Tongue (tissue), 1 donor: ENCODE measurements at regions not wholly inside any gene's neighbourhood (a gene's known extent, or its start where the extent isn't known, plus 50 kb on each side); places are given as distances from the start of the nearest gene placed in this dataset.
A peak's percentile ranks its signal among the peaks of the same experiment; 100 is the strongest.
"Not testable (repeated sequence)": the region's sequence is repeated elsewhere in the genome, so short reads cannot be mapped to it uniquely, and the experiment has no call there.

Experiments
- DNase-seq: peaks from one replicate; pipeline ENCODE4 v3.0.0-alpha.2; 2015

DNA sequence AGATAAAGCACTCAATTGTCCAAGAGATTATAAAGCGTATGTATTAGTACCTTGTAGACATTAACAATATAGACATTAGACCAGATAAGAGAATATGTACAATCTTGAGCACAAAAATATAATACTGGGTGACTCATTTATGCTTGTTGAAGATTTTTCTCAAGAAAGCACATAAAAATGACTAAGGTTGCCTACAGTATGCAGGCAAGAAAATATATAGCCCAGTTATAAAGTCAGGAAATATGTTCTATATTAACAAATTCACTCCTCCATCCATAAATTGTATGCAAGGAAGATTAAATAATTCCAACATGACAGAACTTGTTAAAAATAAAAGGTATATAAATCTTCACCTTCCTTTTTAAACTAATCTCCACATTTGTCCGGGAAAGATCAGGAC, 356.4 kb upstream of the SLC39A10 start:
- DNase-seq = no peak

DNA sequence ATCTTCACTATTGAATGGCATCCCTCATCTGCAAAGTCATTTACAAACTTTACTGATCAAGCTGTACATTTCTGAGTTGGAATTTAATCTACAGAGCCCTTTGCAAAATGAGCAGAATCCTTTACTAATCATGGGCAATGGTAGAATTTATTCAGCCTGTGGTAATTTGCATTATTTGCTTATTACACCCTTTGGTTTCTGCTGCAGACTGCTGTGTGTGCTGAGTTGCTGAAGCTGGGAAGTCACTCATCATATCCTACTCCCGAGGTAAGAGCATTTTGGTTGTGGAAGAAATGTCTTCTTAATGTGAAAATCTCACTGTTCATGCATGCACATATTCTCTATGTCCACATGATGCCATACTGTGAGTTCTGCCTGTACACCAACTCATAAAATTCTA, 357.4 kb upstream of the SLC39A10 start:
- no peak for DNase-seq

- DNase-seq = no peak
These were observed 360.5 kb upstream of the SLC39A10 start for GRCh38 chr2:195296490-195296889.

DNA sequence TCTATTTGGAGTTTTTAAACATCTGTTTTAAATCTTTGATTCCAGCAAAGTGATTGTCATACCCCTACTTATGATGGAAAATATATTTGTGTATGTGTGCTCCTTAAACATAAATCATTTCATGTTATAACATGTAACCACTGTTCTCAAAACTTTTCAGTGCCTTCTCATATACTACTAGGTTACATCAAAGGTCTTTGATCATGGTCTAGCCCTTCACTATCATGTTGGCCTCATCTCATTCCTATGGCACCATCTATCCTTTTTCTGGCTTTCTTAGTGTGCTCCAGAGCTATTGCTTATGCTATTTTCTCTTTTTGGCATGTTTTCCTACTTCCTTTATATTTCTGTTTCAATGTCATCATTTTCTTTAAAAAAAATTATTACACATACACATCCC, 367.9 kb upstream of the SLC39A10 start:
- DNase-seq = no peak

- no peak for DNase-seq
These were observed 377.1 kb upstream of the SLC39A10 start for GRCh38 chr2:195279840-195280427.

DNA sequence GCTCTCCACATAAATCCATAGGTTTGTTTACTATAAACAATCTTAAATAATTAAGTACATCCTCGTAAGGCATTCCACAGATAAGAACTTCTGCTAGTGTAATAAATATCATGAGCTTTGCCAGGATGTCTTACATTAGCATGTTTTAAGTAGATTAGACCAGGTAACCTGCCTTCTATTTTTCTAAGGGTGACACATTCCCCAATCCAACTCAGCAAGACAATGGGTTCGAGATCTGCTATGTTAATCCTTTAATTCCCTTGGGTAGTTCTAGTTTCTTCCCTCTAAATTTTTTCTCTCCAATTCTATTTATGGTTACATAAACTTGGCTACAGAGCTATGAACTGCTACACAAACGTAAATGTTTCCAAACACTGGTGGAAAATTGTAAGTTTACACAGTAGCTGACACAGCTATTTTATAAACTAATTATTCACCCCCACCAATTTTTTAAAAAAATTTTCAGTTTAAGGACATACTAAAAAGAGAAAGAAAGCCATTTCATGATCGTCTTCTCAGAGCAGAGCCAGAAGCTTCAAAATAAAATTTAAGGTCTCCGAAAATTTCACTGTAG, 386.5 kb upstream of the SLC39A10 start:
- peak; percentile 6 for DNase-seq

DNA sequence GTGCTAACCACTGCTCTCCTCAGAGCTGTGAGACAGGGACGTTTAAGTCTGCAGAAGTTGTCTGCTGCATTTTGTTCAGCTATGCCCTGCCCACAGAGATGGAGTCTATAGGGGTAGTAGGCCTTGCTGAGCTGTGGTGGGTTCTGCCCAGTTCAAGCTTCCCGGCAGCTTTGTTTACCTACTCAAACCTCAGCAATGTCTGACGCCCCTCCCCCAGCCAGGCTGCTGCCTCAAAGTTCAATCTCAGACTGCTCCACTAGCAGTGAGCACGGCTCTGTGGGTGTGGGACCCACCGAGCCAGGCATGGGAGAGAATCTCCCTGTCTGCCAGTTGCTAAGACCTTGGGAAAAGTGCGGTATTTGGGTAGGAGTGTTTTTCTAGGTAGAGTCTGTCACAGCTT, 387.8 kb upstream of the SLC39A10 start:
- no peak for DNase-seq

- DNase-seq = no peak
These were observed 399.0 kb upstream of the SLC39A10 start for GRCh38 chr2:195257979-195258378.

GRCh38 chr2:195252018-195252417, 405.0 kb upstream of the SLC39A10 start:
- no peak for DNase-seq

DNA sequence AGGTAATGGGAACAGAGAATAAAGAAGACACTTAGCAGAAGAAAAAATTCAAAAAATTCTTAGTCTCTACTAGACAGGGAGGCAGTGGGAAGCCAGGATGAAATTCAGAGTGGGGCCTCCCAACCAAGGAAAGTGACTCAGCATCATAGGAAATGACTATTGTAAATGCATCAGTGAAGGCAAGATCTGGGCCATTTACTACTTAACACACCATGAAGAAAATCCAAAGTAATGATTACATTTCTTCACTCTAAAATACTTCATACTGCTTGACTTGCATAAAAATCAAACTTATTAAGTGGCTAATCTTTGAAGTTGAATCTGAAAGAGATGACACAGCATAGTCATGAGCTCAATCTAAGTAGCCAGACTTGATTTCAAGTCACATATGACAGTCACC, 405.8 kb upstream of the SLC39A10 start:
- no peak for DNase-seq

GRCh38 chr2:195238826-195239225, 418.2 kb upstream of the SLC39A10 start:
- DNase-seq = no peak

GRCh38 chr2:195238379-195238778, 418.6 kb upstream of the SLC39A10 start:
- peak; percentile 22 for DNase-seq

- DNase-seq = not testable (repeated sequence)
These were observed 428.5 kb upstream of the SLC39A10 start for GRCh38 chr2:195228547-195228946.

- DNase-seq = no peak
These were observed 443.0 kb upstream of the SLC39A10 start for GRCh38 chr2:195214072-195214471.

GRCh38 chr2:195212586-195212985, 444.4 kb upstream of the SLC39A10 start:
- peak; percentile 8 for DNase-seq

- DNase-seq = no peak
These were observed 454.7 kb upstream of the SLC39A10 start for GRCh38 chr2:195202163-195202845.

GRCh38 chr2:195199864-195200263, 457.2 kb upstream of the SLC39A10 start:
- DNase-seq = no peak

DNA sequence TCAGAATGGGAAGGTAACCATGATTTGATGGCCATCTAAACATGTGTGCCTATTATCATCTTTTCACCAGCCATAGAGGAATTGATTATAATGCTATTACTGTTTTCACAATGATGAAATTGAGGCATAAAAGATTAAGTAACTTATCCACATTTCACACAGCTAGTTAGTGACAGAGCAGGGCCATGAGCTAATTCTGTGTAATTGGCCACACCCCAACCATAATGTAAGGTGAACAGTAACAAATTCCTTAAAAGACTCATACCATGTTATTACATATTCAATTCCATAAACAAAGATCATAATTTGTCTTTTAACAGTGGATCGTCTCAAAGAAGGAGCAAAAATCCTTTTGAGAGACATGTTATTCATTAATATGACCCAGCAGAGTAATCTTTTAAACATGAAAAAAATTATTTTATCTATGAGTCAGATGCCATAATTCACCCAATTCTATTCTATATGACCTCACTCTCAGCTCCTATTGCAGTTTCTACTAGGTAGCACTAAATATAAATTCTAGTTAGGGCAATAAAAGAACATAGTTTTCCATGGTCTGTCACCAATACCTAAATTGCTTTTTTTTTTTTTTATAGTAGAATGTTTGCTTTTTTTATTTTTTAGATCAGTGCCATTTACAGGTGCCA, 475.8 kb upstream of the SLC39A10 start:
- DNase-seq = no peak

- no peak for DNase-seq
These were observed 488.7 kb upstream of the SLC39A10 start for GRCh38 chr2:195168369-195168768.

- DNase-seq = no peak
These were observed 492.1 kb upstream of the SLC39A10 start for GRCh38 chr2:195164930-195165329.

DNA sequence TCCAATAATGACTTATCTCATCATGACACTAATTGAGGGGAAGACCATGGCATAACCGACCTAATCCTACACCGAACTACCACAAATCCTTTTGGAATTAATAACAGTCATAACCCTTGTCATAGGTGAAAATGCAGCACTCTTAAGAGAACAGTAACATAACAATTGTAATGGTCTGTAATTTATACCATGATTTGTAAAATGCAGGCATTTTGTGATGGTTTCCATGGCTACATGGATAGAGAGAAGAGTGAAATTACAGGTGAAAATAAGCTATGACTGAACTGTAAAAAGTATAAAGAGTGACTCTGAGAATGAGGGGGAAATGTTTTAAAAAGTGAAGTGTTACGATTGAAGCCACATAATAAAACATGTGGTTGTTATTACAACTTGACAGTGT, 494.1 kb upstream of the SLC39A10 start:
- DNase-seq = no peak

DNA sequence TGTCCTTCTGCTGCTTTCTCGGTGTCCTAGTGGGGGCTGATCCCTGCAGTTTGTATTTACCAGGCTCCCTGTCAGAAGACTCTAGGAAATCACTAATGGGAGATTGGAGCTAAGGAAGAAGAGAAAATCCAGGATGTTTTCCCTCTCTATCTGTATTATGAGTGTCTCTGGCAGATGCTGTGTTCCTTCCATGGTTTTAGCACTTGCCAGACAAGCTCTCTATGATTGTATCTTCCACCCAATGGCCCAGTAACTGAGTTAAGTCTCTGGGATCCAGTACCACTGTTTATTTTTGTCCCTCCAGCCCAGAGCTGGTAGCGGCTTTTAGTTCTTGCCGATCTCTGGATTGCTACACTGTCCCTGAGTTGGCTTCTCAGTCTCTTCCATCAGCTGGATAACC, 494.8 kb upstream of the SLC39A10 start:
- no peak for DNase-seq

DNA sequence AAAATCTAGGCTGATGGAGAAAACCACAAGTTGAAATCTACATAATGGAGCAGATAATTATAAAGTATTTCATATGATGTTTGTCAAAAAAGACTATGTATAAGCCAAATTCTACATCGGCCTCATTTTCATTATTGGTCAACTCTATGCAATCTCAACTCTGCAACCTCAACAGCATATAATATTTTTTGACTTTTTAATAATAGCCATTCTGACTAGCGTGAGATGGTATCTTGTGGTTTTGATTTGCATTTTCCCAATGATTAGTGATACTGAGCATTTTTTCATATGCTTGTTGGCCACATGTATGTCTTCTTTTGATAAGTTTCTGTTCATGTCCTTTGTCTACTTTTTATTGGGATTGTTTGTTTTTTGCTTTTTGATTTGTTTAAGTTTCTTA, 496.1 kb upstream of the SLC39A10 start:
- DNase-seq = no peak

- DNase-seq = peak; percentile 4
These were observed 505.3 kb upstream of the SLC39A10 start for GRCh38 chr2:195151711-195152110.
